HG03521 (cell line): ENCODE measurements at regions not wholly inside any gene's neighbourhood (a gene's known extent, or its start where the extent isn't known, plus 50 kb on each side); places are given as distances from the start of the nearest gene placed in this dataset.
"Not testable (repeated sequence)": the region's sequence is repeated elsewhere in the genome, so short reads cannot be mapped to it uniquely, and the experiment has no call there.

ENCODE experiments used
- ATAC-seq: cut with Tn5 transposase; IDR thresholded peaks from one replicate; pipeline ENCODE4 v1.9.1; 2021; ENCODE audit warnings: mild to moderate bottlenecking, moderate library complexity; ENCODE audit not compliant: unreplicated experiment

DNA sequence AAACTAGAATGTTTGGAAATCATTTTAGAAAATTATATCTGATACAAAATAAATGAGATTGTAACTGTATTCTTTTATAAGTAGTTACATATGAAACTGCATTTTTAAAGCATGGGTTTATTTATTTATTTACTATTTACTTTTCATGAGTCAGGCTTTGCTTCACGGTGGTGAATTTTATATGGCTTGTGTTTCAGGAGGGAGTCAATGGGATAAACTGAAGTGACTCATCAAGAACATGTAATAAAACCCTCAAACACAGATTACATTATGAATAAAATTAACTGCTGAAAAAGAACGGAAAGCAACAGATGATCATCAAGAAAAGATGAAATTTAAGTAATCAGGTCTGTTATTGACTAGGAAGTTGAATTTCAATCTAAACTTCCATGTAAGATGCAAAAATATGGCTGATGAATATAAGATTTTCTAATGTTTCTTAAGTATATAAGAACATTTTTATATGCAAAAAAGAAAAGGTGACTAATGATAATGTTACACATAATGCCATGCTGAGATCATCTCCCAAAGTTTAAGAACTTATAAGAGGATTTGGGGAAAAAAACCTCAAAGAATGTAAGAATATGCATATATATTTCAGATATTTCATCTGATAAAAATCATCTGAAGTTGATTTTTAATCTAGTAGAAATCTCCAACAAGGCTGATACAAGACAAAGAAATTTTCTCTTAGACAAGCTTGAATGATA, 383.6 kb downstream of the SLITRK1 start:
- no peak for ATAC-seq

DNA sequence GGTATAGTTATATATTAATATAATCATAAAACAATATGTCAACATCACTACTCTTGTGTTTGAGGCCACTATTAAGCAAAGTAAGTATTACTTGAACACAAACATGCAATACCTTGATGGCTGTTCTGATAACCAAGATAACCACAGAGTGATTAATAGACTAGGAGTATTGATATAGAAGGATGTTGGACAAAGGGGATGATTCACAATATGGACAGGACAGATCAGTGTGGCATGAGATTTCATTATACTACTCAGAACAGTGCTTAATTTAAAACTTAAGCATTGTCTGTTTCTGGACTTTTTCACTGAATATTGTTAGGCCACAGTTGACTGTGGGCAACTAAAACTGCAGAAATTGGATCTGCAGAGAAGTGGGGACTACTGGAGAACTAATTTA, 384.2 kb downstream of the SLITRK1 start:
- ATAC-seq: no peak

DNA sequence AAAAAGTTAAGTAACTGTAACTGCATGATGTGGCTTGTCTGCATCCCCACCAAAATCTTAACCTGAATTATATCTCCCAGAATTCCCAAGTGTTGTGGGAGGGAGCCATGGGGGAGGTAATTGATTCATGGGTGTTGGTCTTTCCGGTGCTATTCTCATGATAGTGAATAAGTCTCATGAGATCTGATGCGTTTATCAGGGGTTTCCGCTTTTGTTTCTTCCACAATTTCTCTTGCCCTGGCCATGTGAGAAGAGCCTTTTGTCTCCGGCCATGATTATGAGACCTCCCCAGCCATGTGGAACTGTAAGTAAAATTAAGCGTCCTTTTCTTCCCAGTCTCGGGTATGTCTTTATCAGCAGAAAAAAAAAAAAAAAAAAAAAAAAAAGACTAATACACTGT, 385.8 kb downstream of the SLITRK1 start:
- ATAC-seq: no peak

DNA sequence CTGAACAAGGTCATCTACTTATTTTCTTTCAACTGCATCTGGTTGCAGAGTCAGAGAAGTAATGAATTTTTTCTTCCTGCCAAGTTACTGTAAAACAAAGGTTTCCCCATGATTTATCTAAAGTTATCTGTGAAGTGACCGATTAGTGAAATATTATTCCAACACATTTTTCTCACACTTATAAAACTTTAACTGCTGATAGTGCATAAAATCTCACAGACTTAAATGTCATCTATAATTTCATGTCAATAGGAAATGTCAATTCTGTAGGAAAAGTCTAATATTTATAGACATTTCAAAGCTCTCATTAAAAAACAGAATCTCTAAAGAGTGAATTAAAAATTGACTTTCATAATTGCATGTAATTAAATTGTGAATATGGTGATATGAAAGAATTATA, 397.2 kb downstream of the SLITRK1 start:
- ATAC-seq: no peak

DNA sequence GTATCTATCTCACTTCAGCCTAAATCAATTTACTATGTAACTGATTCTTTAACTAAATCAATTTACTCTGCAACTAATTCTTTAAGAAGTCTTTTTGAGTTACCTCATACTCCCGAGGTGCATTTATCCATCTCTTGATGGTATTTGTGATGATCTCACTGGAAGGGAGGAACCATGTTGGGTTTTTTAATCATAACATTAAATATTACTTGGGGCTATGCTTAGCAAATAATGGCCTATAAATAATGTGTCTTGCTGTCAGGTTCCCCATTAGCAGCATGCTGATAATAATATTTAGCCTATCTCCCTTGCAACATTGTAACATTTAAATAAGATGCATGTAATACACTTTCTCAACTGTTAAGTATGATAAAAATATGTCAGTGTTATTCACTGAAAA, 411.3 kb downstream of the SLITRK1 start:
- ATAC-seq: no peak

DNA sequence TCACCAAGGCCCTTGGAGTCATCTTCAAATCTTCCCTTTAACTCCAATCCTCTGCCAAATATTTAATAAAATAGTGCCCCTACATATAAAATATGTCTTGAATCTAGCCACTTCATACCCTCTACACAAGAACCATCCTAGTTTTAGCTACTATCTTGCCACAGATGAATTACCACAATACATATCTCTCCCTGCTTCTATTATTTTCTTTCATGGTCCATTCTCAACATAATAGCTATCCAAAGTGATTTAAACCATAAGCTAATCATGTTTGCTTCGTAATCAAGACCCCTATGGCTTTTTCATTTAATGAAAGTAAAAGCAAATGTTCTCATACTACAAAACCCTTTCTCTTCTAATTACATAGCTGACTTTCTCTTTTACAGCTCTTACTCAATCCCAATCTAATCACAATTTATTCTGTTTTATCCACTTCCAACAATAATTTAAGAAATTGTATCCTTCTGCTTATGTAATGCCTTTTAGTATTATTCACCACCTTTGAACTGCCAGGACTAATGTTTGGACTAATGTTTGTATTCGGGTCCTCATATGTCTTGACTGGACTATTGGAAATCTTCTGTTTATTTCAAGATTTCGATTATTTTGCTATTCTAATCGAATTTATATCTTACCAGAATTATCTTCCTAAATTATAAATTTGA, 412.0 kb downstream of the SLITRK1 start:
- ATAC-seq: no peak

DNA sequence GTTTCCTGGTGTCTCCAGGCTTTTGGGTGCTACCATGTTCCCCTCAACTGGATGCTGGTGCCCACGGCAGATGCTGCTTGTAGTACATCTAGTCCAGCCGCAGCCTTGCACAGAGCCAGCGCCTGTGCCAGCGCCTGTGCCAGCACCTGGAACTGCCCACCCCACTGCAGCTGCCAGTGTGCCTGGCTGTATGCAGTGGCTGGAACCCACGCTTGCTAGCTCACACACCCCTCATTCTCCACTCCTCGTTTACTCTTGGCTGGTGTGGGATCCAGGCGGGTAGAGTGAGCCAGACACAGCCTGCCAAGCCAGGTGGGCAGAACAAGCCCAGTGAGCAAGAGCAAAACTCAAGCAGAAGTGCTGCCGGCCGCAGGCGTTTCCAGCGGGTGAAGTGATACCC, 428.6 kb downstream of the SLITRK1 start:
- no peak for ATAC-seq

DNA sequence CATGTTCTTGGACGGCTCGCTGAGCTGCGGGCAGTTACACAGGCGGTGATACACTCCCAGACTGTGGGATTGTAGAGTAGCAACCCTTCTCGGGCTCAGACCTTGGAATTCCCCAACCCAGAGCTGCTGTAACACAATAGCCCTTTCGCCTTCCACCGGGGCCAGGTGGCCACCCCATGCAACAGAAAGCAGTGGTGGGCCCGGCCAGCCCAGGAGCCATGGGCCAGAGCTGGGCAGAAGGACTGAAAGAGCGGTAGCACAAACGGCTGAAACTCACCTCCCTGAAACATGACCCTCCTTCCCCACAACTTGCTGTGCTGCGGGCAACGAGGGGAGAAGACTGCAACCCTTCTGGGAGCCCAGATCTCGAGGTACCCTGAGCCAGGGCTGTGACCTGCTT, 429.0 kb downstream of the SLITRK1 start:
- ATAC-seq: no peak

DNA sequence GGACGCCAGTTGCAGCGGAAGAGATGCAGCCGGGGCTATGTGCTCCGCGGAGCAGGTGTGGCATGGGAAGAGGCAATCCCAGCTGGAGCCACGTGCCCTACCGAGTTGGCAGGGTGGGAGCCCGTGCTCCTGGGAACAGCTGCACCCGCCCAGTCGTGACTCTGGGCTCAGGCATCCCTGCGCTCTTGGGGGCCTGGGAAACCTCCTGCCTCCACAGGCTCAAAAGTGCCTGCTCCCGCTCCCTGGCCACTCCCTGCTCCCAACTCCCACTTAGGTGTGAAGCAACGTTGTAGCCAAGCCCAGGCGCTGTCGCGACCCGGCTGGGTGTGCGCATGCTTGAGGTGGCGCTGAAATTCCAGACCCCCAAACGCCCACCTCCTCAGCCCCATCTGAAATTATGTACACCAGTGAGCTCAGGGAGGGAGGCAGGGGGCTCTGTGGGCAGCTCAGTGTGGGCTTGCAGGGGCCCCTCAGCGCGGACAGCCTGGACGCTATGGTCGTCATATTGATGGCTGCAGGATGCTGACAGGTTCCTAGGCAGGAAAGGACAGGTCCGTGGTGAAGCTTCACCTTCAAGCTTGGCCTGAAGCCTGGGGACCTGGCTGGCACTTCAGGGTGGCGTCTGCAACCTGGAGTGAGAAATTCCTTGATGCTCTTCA, 429.9 kb downstream of the SLITRK1 start:
- no peak for ATAC-seq

DNA sequence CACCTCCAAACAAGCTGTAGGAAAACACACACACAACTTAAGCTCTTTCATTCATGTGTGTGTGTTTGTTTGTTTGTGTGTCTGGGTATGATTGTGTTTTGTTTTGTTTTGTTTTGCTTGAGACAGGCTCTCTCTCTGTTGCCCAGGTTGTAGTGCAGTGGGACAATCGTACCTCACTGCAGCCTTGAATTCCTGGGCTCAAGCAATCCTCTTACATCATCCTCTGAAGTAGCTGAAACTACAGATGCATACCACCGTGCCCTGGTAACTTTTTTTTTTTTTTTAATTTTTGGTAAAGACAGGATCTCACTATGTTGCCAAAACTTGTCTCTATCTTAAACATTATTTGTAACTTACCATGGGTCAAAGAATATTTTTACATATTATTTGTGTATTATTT, 431.7 kb downstream of the SLITRK1 start:
- no peak for ATAC-seq

DNA sequence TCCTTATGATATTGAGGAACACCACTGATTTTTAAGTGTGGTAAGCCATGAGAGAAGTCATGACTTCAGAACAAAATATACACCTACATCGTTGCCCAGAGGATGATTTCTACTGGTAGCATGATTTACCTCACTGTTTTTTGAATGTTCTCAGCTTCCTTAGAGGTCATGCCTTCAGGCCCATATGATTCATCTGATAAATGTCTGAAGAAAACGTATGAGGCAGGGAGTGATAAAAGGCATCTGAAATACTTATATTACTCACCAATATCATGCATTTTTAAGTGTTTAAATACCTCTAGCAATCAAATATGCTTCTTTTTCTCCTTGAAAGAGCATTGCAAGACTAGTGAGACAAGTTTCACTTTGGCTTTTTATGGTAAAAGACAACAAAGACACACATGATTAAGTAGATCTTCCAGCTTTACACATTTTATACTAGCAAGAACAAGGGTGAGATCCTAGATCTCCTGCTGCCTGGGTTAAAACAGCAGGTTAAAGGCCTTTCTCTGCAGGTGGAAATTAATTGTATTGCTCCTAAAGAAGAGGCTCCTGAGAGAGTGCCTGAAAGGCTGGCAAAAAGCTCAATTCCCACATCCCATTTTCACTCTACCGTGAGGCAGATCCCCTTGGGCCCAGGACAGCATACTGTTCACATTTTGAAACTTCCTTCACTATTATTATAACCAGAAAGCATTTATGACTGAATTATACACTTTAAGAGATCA, 432.4 kb downstream of the SLITRK1 start:
- no peak for ATAC-seq

DNA sequence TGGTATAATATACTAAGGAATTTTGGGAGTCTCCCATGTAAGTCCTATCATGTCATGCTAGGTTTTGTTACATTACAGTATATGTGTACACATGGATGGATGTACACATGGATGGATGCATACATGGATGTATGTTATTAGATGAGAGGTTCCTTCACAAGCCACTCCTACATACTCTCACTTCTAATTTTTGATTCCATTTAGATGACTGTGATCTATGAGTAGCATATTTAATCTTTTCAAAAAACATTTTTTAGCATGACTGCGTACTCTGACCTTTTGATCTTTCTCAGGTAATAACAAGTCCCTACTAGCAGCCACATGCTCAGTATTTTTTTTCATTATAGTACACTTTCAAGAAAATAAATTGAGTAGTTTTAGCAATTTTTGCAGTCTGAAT, 441.8 kb downstream of the SLITRK1 start:
- no peak for ATAC-seq

DNA sequence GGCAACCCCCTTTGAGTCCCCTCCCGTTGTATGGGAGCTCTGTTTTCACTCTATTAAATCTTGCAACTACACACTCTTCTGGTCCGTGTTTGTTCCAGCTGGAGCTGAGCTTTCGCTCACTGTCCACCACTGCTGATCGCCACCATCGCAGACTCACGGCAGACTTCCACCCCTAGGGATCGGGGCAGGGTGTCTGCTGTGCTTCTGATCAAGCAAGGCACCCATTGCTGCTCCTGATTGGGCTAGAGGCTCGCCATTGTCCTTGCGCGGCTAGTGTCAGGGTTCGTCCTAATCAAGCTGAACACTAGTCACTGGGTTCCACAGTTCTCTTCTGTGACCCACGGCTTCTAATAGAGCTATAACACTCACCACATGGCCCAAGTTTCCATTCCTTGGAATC, 442.8 kb downstream of the SLITRK1 start:
- not testable (repeated sequence) for ATAC-seq

DNA sequence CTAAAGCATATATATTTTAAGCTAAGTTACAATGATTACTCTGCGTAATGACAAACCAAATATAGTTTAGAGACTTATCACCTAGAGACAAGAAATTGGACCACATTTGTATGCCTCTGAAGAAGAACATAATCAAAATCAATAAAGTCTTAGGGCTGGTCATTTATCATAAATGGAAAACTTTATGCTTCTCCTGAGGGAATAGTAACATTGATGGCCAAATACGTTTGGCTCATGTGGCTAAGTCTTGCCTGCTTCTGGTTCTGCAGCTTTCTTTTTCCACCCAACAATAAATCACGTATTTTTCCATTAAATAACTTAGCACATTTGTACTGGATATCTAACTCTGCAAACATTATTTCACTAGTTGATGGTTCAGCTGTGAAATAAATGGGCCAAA, 458.4 kb downstream of the SLITRK1 start:
- ATAC-seq: no peak

DNA sequence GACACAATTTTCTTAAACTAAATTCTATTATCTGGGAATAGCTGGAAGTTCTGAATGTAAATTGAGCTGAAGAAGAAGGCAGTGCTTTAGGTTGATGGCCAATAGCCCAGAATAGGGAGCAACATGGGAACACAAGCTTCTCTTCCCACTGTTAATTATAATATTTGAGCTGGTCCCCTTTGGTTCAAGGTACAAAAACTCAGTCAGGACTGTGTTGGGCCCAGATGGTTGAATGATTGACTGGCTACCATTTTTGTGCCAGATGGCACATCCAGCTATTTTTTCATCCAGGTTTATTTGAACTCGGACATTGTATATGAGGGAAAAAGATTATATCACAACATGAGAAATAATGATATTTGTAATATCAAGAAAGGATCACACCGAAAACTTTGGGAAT, 458.9 kb downstream of the SLITRK1 start:
- ATAC-seq: no peak

DNA sequence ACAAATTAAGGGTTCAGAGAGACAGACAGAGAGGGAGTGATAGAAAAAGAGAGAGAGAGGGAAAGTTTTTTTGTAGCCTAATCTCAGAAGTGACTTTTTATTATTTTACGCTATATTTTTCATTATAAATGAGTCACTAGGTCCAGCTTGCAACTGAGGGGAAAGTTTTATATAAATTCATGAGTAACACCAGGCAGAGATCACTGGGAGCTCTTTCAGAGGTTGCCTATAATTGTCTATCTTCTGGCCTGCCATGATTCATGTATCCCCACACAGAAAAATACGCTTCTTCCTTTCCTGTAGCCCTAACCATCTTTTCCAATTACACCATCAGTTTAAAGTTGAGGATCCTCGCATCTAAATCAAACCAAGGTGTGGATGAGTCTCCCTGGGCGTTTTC, 467.9 kb downstream of the SLITRK1 start:
- ATAC-seq: no peak

DNA sequence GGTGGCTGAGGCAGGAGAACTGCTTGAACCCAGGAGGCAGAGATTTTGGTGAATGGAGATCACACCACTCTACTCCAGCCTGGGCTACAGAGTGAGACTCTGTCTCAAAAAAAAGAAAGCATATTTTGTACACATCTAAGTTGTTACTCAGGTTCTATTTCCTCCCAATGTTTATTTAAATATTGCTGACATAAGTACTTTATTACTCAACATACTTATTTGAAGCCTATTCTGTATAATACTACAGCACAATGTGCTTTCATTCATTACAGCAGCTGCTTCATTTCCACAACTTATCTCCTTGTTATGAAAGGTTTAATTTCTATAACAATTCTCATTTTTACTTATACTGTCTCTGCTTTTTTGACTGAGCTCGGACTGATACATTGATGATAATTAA, 495.7 kb downstream of the SLITRK1 start:
- no peak for ATAC-seq

DNA sequence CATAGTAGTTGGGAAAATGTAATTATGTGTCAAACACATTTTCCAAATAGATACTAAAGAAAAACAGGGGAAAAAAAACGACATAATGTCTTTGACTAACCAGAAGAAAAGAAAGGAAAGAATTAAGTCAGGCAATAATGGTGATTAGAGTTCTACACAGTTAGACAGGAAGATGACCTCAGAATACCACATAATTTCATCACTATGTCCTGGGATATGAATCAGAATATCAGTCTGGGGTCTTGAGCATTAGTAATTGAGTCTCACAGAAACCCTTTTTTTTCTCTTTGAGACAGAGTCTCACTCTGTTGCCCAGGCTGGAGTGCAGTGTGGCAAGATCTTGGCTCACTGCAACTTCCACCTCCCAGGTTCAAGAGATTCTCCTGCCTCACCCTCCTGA, 503.4 kb downstream of the SLITRK1 start:
- ATAC-seq: no peak

DNA sequence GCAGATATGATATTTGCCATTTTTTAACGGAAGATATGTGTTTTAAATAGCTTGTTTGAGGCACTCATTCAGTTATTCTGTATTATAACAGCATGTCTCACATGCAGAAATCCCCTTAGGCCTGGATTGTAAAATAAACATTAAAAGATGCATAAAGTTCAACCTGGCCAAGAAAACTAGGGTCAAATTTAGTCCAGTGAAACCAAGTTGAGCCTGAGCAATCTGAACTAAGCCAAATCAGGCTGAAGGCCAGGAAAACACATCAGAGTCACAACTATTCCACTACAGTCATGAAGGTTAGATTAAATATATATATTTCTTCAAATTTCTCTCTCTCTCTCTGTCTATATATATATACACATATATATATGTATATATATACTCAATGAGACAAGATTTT, 504.8 kb downstream of the SLITRK1 start:
- no peak for ATAC-seq

DNA sequence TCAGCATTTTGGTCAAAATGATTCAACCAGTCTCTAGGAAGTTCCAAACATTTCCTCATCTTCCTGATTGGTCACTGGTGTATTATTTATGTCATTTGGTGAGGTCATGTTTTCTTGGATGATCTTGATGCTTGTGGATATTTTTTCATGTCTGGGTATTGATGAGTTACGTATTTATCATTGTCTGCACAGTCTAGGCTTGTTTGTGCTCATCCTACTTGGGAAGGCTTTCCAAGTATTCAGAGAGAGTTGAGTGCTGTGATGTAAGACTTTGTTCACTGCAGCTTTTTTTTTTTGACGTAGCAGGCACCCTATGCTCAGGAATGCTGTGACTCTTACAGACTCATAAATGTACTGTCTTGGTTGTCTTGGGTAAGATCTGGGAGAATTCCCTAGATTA, 509.5 kb downstream of the SLITRK1 start:
- ATAC-seq: no peak

DNA sequence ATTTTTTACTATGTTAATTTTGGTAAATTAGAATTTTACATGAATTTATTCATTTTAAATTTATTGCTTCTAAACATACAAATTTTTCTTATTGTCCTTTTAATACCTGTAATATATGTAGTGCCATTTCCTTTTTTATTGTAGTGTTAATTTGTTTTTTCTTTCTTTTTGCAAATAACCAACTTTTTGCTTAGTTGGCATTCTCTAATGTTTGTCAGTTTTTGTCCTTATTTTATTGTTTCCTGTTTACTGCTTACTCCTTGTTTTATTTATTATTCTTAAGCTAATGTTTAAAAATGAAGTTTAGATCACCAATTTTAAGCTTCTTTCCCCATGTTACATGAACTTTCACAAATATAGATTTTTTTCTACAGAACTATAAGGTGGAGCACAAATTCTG, 516.6 kb downstream of the SLITRK1 start:
- no peak for ATAC-seq

DNA sequence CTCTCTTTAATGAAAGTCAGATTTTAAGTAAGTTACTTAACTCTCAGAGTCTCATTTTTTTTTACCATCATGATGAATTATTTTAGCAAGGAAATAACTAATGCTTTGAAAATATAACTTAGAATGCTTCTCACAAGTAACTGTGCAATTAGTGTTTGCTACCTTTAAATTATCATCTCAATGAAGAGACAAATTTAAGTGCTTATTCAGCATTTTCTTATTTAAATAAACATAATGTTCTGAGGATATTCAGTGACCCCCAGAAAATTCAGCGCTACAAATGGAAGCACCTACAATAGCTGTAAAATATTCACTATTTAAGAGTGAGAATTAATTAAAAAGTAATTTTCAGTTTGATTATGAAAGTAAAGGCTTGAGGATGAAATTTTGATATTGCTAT, 527.2 kb downstream of the SLITRK1 start:
- no peak for ATAC-seq
